Neural crest cell (in vitro differentiated cells): ENCODE measurements at regions not wholly inside any gene's neighbourhood (a gene's known extent, or its start where the extent isn't known, plus 50 kb on each side); places are given as distances from the start of the nearest gene placed in this dataset.

ENCODE experiments used
- DNase-seq: peaks from one replicate; pipeline ENCODE4 v3.0.0; 2021; ENCODE audit warnings: low read depth, mixed read lengths, low spot score
- H3K27ac Mint-ChIP-seq: one replicate; pipeline ENCODE4 v1.8.0; 2021; ENCODE audit warnings: mild to moderate bottlenecking, mixed read lengths; ENCODE audit not compliant: unreplicated experiment
- H3K27me3 Mint-ChIP-seq: 2 replicates; pipeline ENCODE4 v1.8.0; 2021; ENCODE audit warnings: low read depth, mild to moderate bottlenecking, mixed read lengths
- H3K36me3 Mint-ChIP-seq: 2 replicates; pipeline ENCODE4 v1.8.0; 2021; ENCODE audit warnings: low read depth, mild to moderate bottlenecking, mixed read lengths
- H3K4me1 Mint-ChIP-seq: 2 replicates; pipeline ENCODE4 v1.8.0; 2021; ENCODE audit warnings: mixed read lengths
- H3K4me3 Mint-ChIP-seq: one replicate; pipeline ENCODE4 v1.8.0; 2021; ENCODE audit warnings: mild to moderate bottlenecking, mixed read lengths
- H3K9me3 Mint-ChIP-seq: 2 replicates; pipeline ENCODE4 v1.8.0; 2021; ENCODE audit warnings: mixed read lengths
- CTCF ChIP-seq: fragments of 200-600 bp; sonication (generic); conservative IDR thresholded peaks from 2 replicates; pipeline ENCODE4 v1.5.0; 2021; ENCODE audit warnings: antibody characterized with exemption, mild to moderate bottlenecking

- H3K4me3 Mint-ChIP-seq: no peak overlapping the region
These were observed 290.4 kb upstream of the HSF2 start for GRCh38 chr6:122109075-122109474.

GRCh38 chr6:122114717-122115116 lies 284.7 kb upstream of the HSF2 start:
- DNase-seq: no peak
- Mint-ChIP-seq H3K27me3 (no peaks in the 10 kb centered on the region), H3K4me3 (no peak overlapping the region), H3K9me3 (no peaks in the 10 kb centered on the region), H3K4me1 (no peaks in the 10 kb centered on the region), H3K36me3 (no peaks in the 10 kb centered on the region), H3K27ac (no peak overlapping the region)
- TF ChIP-seq CTCF: no peak

More at GRCh38 chr6:122109075-122109474, 290.4 kb upstream of the HSF2 start:
- Mint-ChIP-seq H3K27me3 (no peaks in the 10 kb centered on the region), H3K4me1 (no peaks in the 10 kb centered on the region), H3K9me3 (no peaks in the 10 kb centered on the region), H3K27ac (no peak overlapping the region), H3K36me3 (no peaks in the 10 kb centered on the region)
- DNase-seq: no peak
- no peak for TF ChIP-seq CTCF

- H3K4me3 Mint-ChIP-seq: no peak overlapping the region
- H3K27ac Mint-ChIP-seq: no peak overlapping the region
- H3K27me3 Mint-ChIP-seq: no peaks in the 10 kb centered on the region
- H3K36me3 Mint-ChIP-seq: no peaks in the 10 kb centered on the region
- H3K4me1 Mint-ChIP-seq: no peaks in the 10 kb centered on the region
- H3K9me3 Mint-ChIP-seq: no peaks in the 10 kb centered on the region
- no peak for DNase-seq
- no peak for TF ChIP-seq CTCF
These were observed 283.2 kb upstream of the HSF2 start for GRCh38 chr6:122116119-122116834.

- DNase-seq: no peak
- no peak overlapping the region for H3K4me3 Mint-ChIP-seq
- H3K27me3 Mint-ChIP-seq: no peaks in the 10 kb centered on the region
- no peak for TF ChIP-seq CTCF
- H3K27ac Mint-ChIP-seq: no peak overlapping the region
- H3K36me3 Mint-ChIP-seq: no peaks in the 10 kb centered on the region
- no peaks in the 10 kb centered on the region for H3K9me3 Mint-ChIP-seq
- H3K4me1 Mint-ChIP-seq: no peaks in the 10 kb centered on the region
These were observed 282.4 kb upstream of the HSF2 start for GRCh38 chr6:122116835-122117627.

GRCh38 chr6:122118945-122119506 lies 280.4 kb upstream of the HSF2 start:
- Mint-ChIP-seq H3K36me3 (no peaks in the 10 kb centered on the region), H3K9me3 (no peaks in the 10 kb centered on the region), H3K27ac (no peak overlapping the region), H3K4me1 (no peaks in the 10 kb centered on the region), H3K4me3 (no peak overlapping the region), H3K27me3 (no peaks in the 10 kb centered on the region)
- TF ChIP-seq CTCF: no peak
- DNase-seq: no peak
